HG03066 (cell line): ENCODE measurements at regions not wholly inside any gene's neighbourhood (a gene's known extent, or its start where the extent isn't known, plus 50 kb on each side); places are given as distances from the start of the nearest gene placed in this dataset.

Experiments used
- ATAC-seq: cut with Tn5 transposase; IDR thresholded peaks from one replicate; pipeline ENCODE4 v1.9.1; 2021; ENCODE audit warnings: low read depth; ENCODE audit not compliant: unreplicated experiment

DNA sequence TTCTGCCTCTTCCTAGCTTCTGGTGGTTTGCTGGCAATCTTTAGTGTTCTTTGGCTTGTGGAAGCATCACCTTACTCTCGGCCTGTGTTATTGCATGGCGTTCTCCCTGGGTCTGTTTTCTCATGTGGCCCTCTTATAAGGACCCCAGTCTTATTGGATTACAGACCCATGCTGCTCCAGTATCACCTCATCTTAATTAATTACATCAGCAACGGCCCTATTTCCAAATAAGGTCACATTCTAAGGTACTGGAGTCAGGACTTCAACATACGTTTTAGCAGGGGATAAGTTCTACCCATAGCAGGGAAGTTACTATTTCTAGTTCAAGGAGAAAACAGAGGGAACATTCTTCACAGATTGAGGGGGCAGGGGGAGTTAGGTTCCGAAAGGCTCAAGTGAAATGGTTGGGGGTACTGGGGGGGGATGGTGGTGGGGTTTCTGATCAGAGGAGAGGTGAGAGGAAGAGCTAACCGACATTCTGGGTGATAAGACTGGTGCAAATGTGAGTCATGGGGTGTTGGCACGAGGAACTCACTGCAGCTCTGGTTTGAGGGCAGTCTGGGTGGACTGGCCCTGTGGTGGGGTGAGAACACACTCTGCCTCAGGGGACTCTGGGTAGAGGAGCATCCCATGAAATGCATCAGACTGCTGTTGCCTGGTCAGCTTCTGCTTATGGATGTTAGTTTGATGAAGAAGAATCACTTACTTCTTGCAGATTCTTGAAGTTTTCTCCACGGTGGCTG is 51.5 kb upstream of the ZBED5 start:
- no peak for ATAC-seq

GRCh38 chr11:10908215-10908951 is 50.5 kb upstream of the ZBED5 start:
- ATAC-seq = no peak
